ENCODE measurements at regions not wholly inside any gene's neighbourhood (a gene's known extent, or its start where the extent isn't known, plus 50 kb on each side); places are given as distances from the start of the nearest gene placed in this dataset.

GRCh38 chr5:62030326-62030725 is 275.7 kb upstream of the KIF2A start:
- Histone ChIP-seq H3K4me1 (no peaks in the 10 kb centered on the region), H3K27ac (no peak overlapping the region), H3K4me3 (no peak overlapping the region), H3K36me3 (no peaks in the 10 kb centered on the region), H3K9me3 (peaks cover 0 to 8% (median 0%) of the 10 kb centered on the region in 11 donors), H3K27me3 (no peaks in the 10 kb centered on the region)
- ATAC-seq (no peak), DNase-seq (no peak)
- TF ChIP-seq CTCF (IDR thresholded peaks at IDR 0.05), result no peak
- intact Hi-C loops (cut with DNase I), result no loop called here
- 54 to 58% methylated on average over 2 of the region's 2 CpGs for WGBS, 2 donors

- Histone ChIP-seq H3K4me3 (no peak overlapping the region), H3K36me3 (no peaks in the 10 kb centered on the region), H3K9me3 (peaks cover 0 to 13% (median 0%) of the 10 kb centered on the region in 11 donors), H3K4me1 (no peaks in the 10 kb centered on the region), H3K27ac (no peak overlapping the region), H3K27me3 (peaks cover 0 to 27% (median 0%) of the 10 kb centered on the region in 7 donors)
- DNase-seq, result no peak
- intact Hi-C loops (cut with DNase I), result no loop called here
- 63 to 73% methylated on average over 1 of the region's 1 CpG for whole genome bisulfite sequencing, 2 donors
- TF ChIP-seq CTCF (IDR thresholded peaks at IDR 0.05), result no peak
- ATAC-seq, result no peak
These were observed 268.0 kb upstream of the KIF2A start for GRCh38 chr5:62038024-62038423.

- TF ChIP-seq CTCF (IDR thresholded peaks at IDR 0.05), result no peak
- Histone ChIP-seq H3K4me3 (no peak overlapping the region), H3K27me3 (peaks cover 0 to 27% (median 0%) of the 10 kb centered on the region in 7 donors), H3K36me3 (no peaks in the 10 kb centered on the region), H3K27ac (no peak overlapping the region), H3K9me3 (peaks cover 0 to 14% (median under 1%) of the 10 kb centered on the region in 11 donors), H3K4me1 (no peaks in the 10 kb centered on the region)
- DNase-seq, result no peak
- no peak for ATAC-seq
- WGBS, 2 donors, result 58 to 66% methylated on average over 5 of the region's 5 CpGs
- intact Hi-C loops (cut with DNase I), result no loop called here
These were observed 264.8 kb upstream of the KIF2A start for GRCh38 chr5:62041156-62041756.

- Histone ChIP-seq H3K27ac (no peak overlapping the region), H3K4me3 (no peak overlapping the region), H3K9me3 (peaks cover 0 to 20% (median 2%) of the 10 kb centered on the region in 11 donors), H3K36me3 (no peaks in the 10 kb centered on the region), H3K4me1 (no peaks in the 10 kb centered on the region), H3K27me3 (peaks cover 0 to 27% (median 0%) of the 10 kb centered on the region in 7 donors)
- 57 to 70% methylated on average over 3 of the region's 3 CpGs for WGBS, 2 donors
- TF ChIP-seq CTCF (IDR thresholded peaks at IDR 0.05), result no peak
- intact Hi-C loops (cut with DNase I), result no loop called here
- no peak for DNase-seq
- no peak for ATAC-seq
These were observed 264.0 kb upstream of the KIF2A start for GRCh38 chr5:62042007-62042406.
